Heart right ventricle (tissue), 16 donors: ENCODE measurements at regions not wholly inside any gene's neighbourhood (a gene's known extent, or its start where the extent isn't known, plus 50 kb on each side); places are given as distances from the start of the nearest gene placed in this dataset.

ENCODE experiments used
- ATAC-seq, 8 donors: fragments of 200-7000 bp; cut with Tn5 transposase; one replicate each; pipeline ENCODE4 v1.9.1; 2020; ENCODE audit warnings: mild to moderate bottlenecking in 8 of 8, moderate library complexity in 8 of 8, moderate number of reproducible peaks in 1 of 8
- DNase-seq, 2 donors: peaks; one replicate each; pipeline ENCODE4 v3.0.0-alpha.2; 2020
- H3K27ac ChIP-seq, 10 donors: fragments of 200-600 bp; sonication (generic) in 2 of 10; one replicate each; pipeline versions ENCODE4 v1.5.0 to v1.8.0; 2020 to 2022; ENCODE audit warnings: mild to moderate bottlenecking in 3 of 10
- H3K27me3 ChIP-seq, 7 donors: fragments of 200-600 bp; one replicate each; pipeline ENCODE4 v1.8.0; 2021 to 2022; ENCODE audit warnings: mild to moderate bottlenecking in 2 of 7
- H3K36me3 ChIP-seq, 9 donors: fragments of 200-600 bp; sonication (generic) in 1 of 9; one replicate each; pipeline versions ENCODE4 v1.5.0 to v1.8.0; 2020 to 2022; ENCODE audit warnings: mild to moderate bottlenecking in 2 of 9
- H3K4me1 ChIP-seq, 9 donors: fragments of 200-600 bp; sonication (generic) in 1 of 9; one replicate each; pipeline versions ENCODE4 v1.5.0 to v1.8.0; 2020 to 2022; ENCODE audit warnings: mild to moderate bottlenecking in 4 of 9
- H3K4me3 ChIP-seq, 10 donors: fragments of 200-600 bp; sonication (generic) in 2 of 10; one replicate each; pipeline versions ENCODE4 v1.5.0 to v1.8.0; 2020 to 2022; ENCODE audit warnings: mild to moderate bottlenecking in 7 of 10, moderate library complexity in 2 of 10
- H3K9me3 ChIP-seq, 11 donors: fragments of 200-600 bp in 10 of 11; sonication (generic) in 2 of 11; one replicate each; pipeline versions ENCODE4 v1.5.0 to v1.8.0; 2013 to 2022; ENCODE audit warnings: mild to moderate bottlenecking in 2 of 11, control low read depth in 1 of 11, moderate library complexity in 1 of 11
- WGBS, 2 donors: extraction: QIAGEN DNeasy Blood & Tissue Kit; methylation state at CpG; one replicate each; pipeline ENCODE4 v1.1.7; 2013; ENCODE audit warnings: inconsistent platforms in 1 of 2; 5-methylcytosine and 5-hydroxymethylcytosine counted together
- intact Hi-C, 10 donors: fragments of 100-400 bp; cut with DNase I; formaldehyde crosslinking; loops; one replicate each; pipeline versions ENCODE4 v1.11.1 to v1.14.2; 2022
- TF ChIP-seq, protein P1 (sequence below), 9 donors: fragments of 200-600 bp; sonication (generic) in 2 of 9; IDR thresholded peaks; one replicate each; pipeline versions ENCODE4 v1.5.0 to v1.8.0; 2021 to 2022; ENCODE audit warnings: antibody characterized with exemption in 9 of 9, mild to moderate bottlenecking in 5 of 9, moderate library complexity in 1 of 9
- donor health status: Arrhythmogenic right ventricular cardiomyopathy.
- donor health status: ischemic (EF 13 %, LVEDD 7.1; RV severe dilation, severe dysfunction).
- donor health status: healthy with polysubstance abuse.
- donor health status: DM: no; HTN: yes; CAD: no.
- donor health status: DM: no; HTN: no; CAD: no.
- donor health status: ischemic (EF 25% LVEDD 6.9; RV normal size, moderate dysfunction).
- donor health status: ischemic (EF 25% LVEDD 5.7; RV mildly dilated, moderate dysfunction).
- donor health status: healthy.
- donor health status: DM: yes; HTN: yes; CAD: no.
- donor health status: Ischemic cardiomyopathy.
- donor health status: ischemic (EF 35%, LVEDD 5.7; RV mildly dilated, moderate dysfunction).
- donor health status: nonischemic (EF 11% LVEDD 7.7; RV severe dilation, severe dysfunction).
- donor health status: DM: yes; HTN: yes; CAD: no.
- donor health status: PGD.
- donor health status: ischemic (EF 29% LVEDD 5.4; RV normal size, mild dysfunction).
- donor health status: nonischemic (EF 23%, LVEDD 6.1; RV moderate dilation, normal function).

GRCh38 chr7:49119706-49120105, 195.4 kb downstream of the CDC14C start:
- Histone ChIP-seq H3K27me3 (no peaks in the 10 kb centered on the region), H3K9me3 (peaks cover 0 to 7% (median 0%) of the 10 kb centered on the region in 11 donors), H3K27ac (no peak overlapping the region), H3K36me3 (no peaks in the 10 kb centered on the region), H3K4me1 (no peaks in the 10 kb centered on the region), H3K4me3 (no peak overlapping the region)
- intact Hi-C loops: no loop called here
- no peak for DNase-seq
- no peak for ATAC-seq
- TF ChIP-seq, protein P1, sequence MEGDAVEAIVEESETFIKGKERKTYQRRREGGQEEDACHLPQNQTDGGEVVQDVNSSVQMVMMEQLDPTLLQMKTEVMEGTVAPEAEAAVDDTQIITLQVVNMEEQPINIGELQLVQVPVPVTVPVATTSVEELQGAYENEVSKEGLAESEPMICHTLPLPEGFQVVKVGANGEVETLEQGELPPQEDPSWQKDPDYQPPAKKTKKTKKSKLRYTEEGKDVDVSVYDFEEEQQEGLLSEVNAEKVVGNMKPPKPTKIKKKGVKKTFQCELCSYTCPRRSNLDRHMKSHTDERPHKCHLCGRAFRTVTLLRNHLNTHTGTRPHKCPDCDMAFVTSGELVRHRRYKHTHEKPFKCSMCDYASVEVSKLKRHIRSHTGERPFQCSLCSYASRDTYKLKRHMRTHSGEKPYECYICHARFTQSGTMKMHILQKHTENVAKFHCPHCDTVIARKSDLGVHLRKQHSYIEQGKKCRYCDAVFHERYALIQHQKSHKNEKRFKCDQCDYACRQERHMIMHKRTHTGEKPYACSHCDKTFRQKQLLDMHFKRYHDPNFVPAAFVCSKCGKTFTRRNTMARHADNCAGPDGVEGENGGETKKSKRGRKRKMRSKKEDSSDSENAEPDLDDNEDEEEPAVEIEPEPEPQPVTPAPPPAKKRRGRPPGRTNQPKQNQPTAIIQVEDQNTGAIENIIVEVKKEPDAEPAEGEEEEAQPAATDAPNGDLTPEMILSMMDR (IDR thresholded peaks at IDR 0.05): no peak
- WGBS, 2 donors: 94 to 95% methylated on average over 2 of the region's 2 CpGs

GRCh38 chr7:49125246-49125645, 200.9 kb downstream of the CDC14C start:
- intact Hi-C loops: no loop called here
- DNase-seq (no peak), ATAC-seq (no peak)
- 71 to 73% methylated on average over 3 of the region's 3 CpGs for WGBS, 2 donors
- TF ChIP-seq, protein P1 (IDR thresholded peaks at IDR 0.05): no peak
- Histone ChIP-seq H3K9me3 (peaks cover 0 to 6% (median 0%) of the 10 kb centered on the region in 11 donors), H3K27me3 (no peaks in the 10 kb centered on the region), H3K4me1 (no peaks in the 10 kb centered on the region), H3K4me3 (no peak overlapping the region), H3K36me3 (no peaks in the 10 kb centered on the region), H3K27ac (no peak overlapping the region)

DNA sequence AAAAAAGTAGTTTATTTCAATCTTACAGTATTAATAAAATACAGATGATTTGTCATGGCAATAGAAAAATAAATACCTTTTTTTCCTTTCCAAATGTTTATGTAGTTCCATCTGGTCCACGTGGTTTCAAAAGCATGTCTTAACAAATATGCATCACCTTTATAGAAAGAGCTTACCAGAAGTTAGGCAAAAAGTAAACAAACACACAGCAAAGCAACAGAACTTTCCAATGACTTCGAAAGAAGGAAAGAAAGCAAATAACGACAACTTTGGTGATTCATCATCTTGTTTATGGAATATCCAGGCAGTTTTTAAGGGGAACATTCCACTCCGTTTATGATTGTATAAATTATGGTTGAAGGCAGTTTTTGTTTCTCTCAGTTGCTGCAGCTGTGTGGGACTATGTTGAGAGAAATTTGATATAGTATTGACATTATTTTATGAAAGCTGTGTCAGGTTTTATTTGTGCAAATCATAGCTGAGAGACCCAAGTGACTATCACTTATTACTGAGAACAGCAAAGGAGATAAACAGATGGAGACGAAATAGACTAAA, 203.1 kb downstream of the CDC14C start:
- H3K4me1 ChIP-seq: no peaks in the 10 kb centered on the region
- no peaks in the 10 kb centered on the region for H3K36me3 ChIP-seq
- no peak for DNase-seq
- H3K27ac ChIP-seq: no peak overlapping the region
- no peak for ATAC-seq
- H3K9me3 ChIP-seq: no peaks in the 10 kb centered on the region
- whole genome bisulfite sequencing, 2 donors: 62 to 73% methylated on average over 5 of the region's 5 CpGs
- H3K4me3 ChIP-seq: no peak overlapping the region
- intact Hi-C loops: no loop called here
- TF ChIP-seq, protein P1 (IDR thresholded peaks at IDR 0.05): no peak
- H3K27me3 ChIP-seq: no peaks in the 10 kb centered on the region

- H3K4me1 ChIP-seq: no peaks in the 10 kb centered on the region
- TF ChIP-seq, protein P1 (IDR thresholded peaks at IDR 0.05): no peak
- no peak for ATAC-seq
- H3K36me3 ChIP-seq: no peaks in the 10 kb centered on the region
- no peak overlapping the region for H3K4me3 ChIP-seq
- intact Hi-C loops: no loop called here
- H3K27ac ChIP-seq: no peak overlapping the region
- no peak for DNase-seq
- H3K27me3 ChIP-seq: no peaks in the 10 kb centered on the region
- no peaks in the 10 kb centered on the region for H3K9me3 ChIP-seq
- WGBS, 2 donors: 75 to 86% methylated on average over 1 of the region's 1 CpG
Observed at GRCh38 chr7:49137978-49138377, 213.6 kb downstream of the CDC14C start.
